ENCODE measurements at regions not wholly inside any gene's neighbourhood (a gene's known extent, or its start where the extent isn't known, plus 50 kb on each side); places are given as distances from the start of the nearest gene placed in this dataset.

- Histone ChIP-seq H3K4me3 (no peak overlapping the region), H2AFZ (ENCODE audit: control insufficient read depth, low read depth, low read length) (no peak overlapping the region), H3K27me3 (replicated peaks in 1 of 2; ENCODE audit: control insufficient read depth in 2 of 2, insufficient read depth in 2 of 2, low read length in 1 of 2) (no peaks in the 10 kb centered on the region), H3K4me2 (ENCODE audit: control insufficient read depth, insufficient read depth) (no peak overlapping the region), H4K20me1 (ENCODE audit: control insufficient read depth, insufficient read depth) (no peaks in the 10 kb centered on the region), H3K79me2 (ENCODE audit: control insufficient read depth, insufficient read depth, low read length) (no peaks in the 10 kb centered on the region), H3K27ac (ENCODE audit: control insufficient read depth, insufficient read depth) (no peak overlapping the region), H3K9me3 (replicated peaks; ENCODE audit: control insufficient read depth, insufficient read depth, low read length) (no peaks in the 10 kb centered on the region), H3K9ac (ENCODE audit: control insufficient read depth, insufficient read depth, low read length) (no peak overlapping the region), H3K4me1 (ENCODE audit: control insufficient read depth, insufficient read depth, low read length) (peaks cover 19% of the 10 kb centered on the region), H3K36me3 (ENCODE audit: control insufficient read depth in 2 of 2, insufficient read depth in 2 of 2, low read length in 1 of 2) (no peaks in the 10 kb centered on the region)
- in situ Hi-C loops (cut with MboI), result no loop called here
- SMC1A ChIA-PET (ENCODE audit: uncharacterized antibody, unreplicated experiment), result interaction anchor here (0.7 to 2.1 kb wide), 6 partner anchors 9 to 42 kb away, joined by 3 to 6 read pairs (median 3); no protein-coding TSS in a partner anchor
- BruUV-seq (replicated peaks), result no TSS peak
- no peak for ATAC-seq
- no peak for FAIRE-seq
- POLR2A ChIA-PET, result interaction anchor here (1.0 to 1.5 kb wide), 3 partner anchors 8 to 33 kb away, joined by 3 read pairs; no protein-coding TSS in a partner anchor
- CTCF ChIA-PET, result interaction anchor here (0.5 kb wide), 1 partner anchor 772 kb away, joined by 3 read pairs; no protein-coding TSS in a partner anchor
- 18% methylated on average over 2 of the region's 2 CpGs for WGBS (ENCODE audit: insufficient coverage, insufficient replicate concordance, low lambda C conversion rate, missing lambda C conversion rate)
- intact Hi-C loops (cut with micrococcal nuclease; ENCODE audit: unreplicated experiment), result no loop called here
- TF ChIP-seq MXI1 (IDR thresholded peaks at IDR 0.05; ENCODE audit: low read depth, low read length) (no peak), USF1 (IDR thresholded peaks at IDR 0.05; ENCODE audit: borderline replicate concordance, extremely low read length, insufficient read depth, low read depth, low read length) (no peak), BMI1 (IDR thresholded peaks at IDR 0.05; ENCODE audit: borderline replicate concordance) (no peak), HSF1 (IDR thresholded peaks at IDR 0.05; ENCODE audit: low read depth, low read length) (no peak), SUPT20H (IDR thresholded peaks at IDR 0.05; ENCODE audit: borderline replicate concordance, control insufficient read depth, low read depth, low read length) (no peak), PKNOX1 (IDR thresholded peaks at IDR 0.05) (no peak), ZNF384 (IDR thresholded peaks at IDR 0.05; ENCODE audit: borderline replicate concordance, low read depth, low read length) (no peak), NR2F1 (conservative IDR thresholded peaks at IDR 0.05) (no peak), IKZF1 (conservative IDR thresholded peaks at IDR 0.05) (no peak), NR2C1 (IDR thresholded peaks at IDR 0.05) (no peak), MEF2B (IDR thresholded peaks at IDR 0.05; ENCODE audit: partially characterized antibody, poor library complexity, severe bottlenecking) (no peak), RCOR1 (conservative IDR thresholded peaks at IDR 0.05; ENCODE audit: low read depth, low read length) (no peak), RAD51 (IDR thresholded peaks at IDR 0.05) (no peak), BHLHE40 (IDR thresholded peaks at IDR 0.05; ENCODE audit: borderline replicate concordance in 1 of 2, low read depth in 2 of 2, low read length in 1 of 2) (no peak), SPI1 (IDR thresholded peaks at IDR 0.05; ENCODE audit: borderline replicate concordance, insufficient read depth, low read depth, low read length) (no peak), TBL1XR1 (IDR thresholded peaks at IDR 0.05; ENCODE audit: low read depth, low read length) (no peak), CEBPZ (IDR thresholded peaks at IDR 0.05; ENCODE audit: low read depth, low read length) (no peak), KLF5 (IDR thresholded peaks at IDR 0.05; ENCODE audit: partially characterized antibody) (no peak), ZNF274 (IDR thresholded peaks at IDR 0.05; ENCODE audit: insufficient read depth, insufficient read length) (no peak)
- no peak for DNase-seq (ENCODE audit: low read depth, low spot score)
- RAD21 ChIA-PET (ENCODE audit: unreplicated experiment), result no interaction called here
These were observed 361.4 kb upstream of the CFAP20DC start for GRCh38 chr3:59411186-59411585.
